ENCODE measurements at regions not wholly inside any gene's neighbourhood (a gene's known extent, or its start where the extent isn't known, plus 50 kb on each side); places are given as distances from the start of the nearest gene placed in this dataset.
A peak's percentile ranks its signal among the peaks of the same experiment; 100 is the strongest.

GRCh38 chr12:90112666-90113065, 404.0 kb upstream of the ATP2B1 start:
- no peak for TF ChIP-seq CTCF (IDR thresholded peaks at IDR 0.05; ENCODE audit: borderline replicate concordance)
- DNase-seq, result no peak
- intact Hi-C loops (cut with micrococcal nuclease), result no loop called here
- no peak overlapping the region for H3K4me3 ChIP-seq
- peaks cover 8% of the 10 kb centered on the region for H3K4me1 ChIP-seq
- H3K36me3 ChIP-seq, result no peaks in the 10 kb centered on the region
- H3K9me3 ChIP-seq (replicated peaks), result peaks cover 12% of the 10 kb centered on the region
- no peak overlapping the region for H3K27ac ChIP-seq (replicated peaks)
- H3K27me3 ChIP-seq (ENCODE audit: low read depth), result no peaks in the 10 kb centered on the region

DNA sequence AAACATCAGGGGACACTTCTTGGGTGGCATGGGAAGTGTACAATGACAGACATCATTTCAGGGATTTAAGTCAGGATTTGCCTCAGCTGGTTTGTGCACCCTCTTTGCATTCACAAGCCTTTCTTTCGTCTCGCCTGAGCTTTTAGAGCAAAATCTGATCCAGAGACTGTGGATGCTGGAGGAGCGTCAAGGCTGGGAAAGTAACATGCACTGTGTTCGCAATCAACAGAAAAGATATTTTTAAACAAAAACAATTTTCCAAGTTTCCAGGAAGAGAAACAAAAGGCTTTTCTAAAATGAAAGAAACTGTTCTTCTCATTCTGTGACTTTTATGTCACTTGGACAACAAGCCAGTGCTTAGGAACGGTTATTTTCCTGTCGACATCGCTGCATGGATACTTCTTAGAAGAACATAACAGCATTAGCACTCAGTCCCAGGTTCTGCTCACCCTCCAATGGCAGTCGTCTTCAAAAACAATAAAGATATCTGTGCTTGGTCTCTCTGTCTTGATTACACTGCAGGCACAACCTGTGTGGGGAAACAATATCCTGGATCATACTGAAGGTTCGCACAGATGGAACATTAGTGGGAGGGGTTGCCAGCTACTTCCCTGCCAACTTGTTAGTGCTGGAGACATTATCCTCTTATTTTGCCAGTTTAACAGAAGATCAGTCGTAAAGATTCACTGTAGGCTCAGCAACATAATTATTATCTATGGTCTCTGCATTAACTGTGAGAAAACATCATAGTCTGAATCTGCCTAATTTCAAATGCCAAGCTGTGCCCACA, 403.3 kb upstream of the ATP2B1 start:
- H3K36me3 ChIP-seq, result no peaks in the 10 kb centered on the region
- no peak overlapping the region for H3K27ac ChIP-seq (replicated peaks)
- no peak for TF ChIP-seq CTCF (IDR thresholded peaks at IDR 0.05; ENCODE audit: borderline replicate concordance)
- H3K27me3 ChIP-seq (ENCODE audit: low read depth), result no peaks in the 10 kb centered on the region
- intact Hi-C loops (cut with micrococcal nuclease), result no loop called here
- DNase-seq, result no peak
- peaks cover 8% of the 10 kb centered on the region for H3K4me1 ChIP-seq
- H3K4me3 ChIP-seq, result peak overlapping the region; percentile 24
- peaks cover 5% of the 10 kb centered on the region for H3K9me3 ChIP-seq (replicated peaks)

DNA sequence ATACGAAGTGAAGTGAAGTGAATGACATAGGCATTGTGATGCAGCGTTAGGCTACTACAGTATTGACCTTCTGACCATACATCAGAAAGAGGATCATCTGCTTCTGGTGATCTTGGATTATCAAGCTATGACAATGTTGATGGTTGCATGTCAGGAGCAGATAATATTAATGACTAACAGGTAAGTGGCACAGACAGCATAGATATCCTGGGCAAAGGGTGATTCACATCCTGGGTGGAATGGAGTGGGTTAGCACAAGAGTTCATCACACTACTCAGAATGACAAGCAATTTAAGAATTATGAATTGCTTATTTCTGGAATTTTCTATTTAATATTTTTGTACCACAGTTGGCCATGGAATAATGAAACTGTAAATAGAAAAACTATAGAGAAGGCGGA, 397.9 kb upstream of the ATP2B1 start:
- Histone ChIP-seq H3K4me1 (no peaks in the 10 kb centered on the region), H3K36me3 (no peaks in the 10 kb centered on the region), H3K4me3 (no peak overlapping the region), H3K9me3 (replicated peaks) (no peaks in the 10 kb centered on the region), H3K27ac (replicated peaks) (no peak overlapping the region), H3K27me3 (ENCODE audit: low read depth) (peaks cover 9% of the 10 kb centered on the region)
- no peak for TF ChIP-seq CTCF (IDR thresholded peaks at IDR 0.05; ENCODE audit: borderline replicate concordance)
- DNase-seq, result no peak
- intact Hi-C loops (cut with micrococcal nuclease), result loop anchor here (10.0 kb wide), 1 partner anchor 562 kb away; no protein-coding TSS in a partner anchor

GRCh38 chr12:90102957-90103652, 394.5 kb upstream of the ATP2B1 start:
- peaks cover 15% of the 10 kb centered on the region for H3K27me3 ChIP-seq (ENCODE audit: low read depth)
- intact Hi-C loops (cut with micrococcal nuclease), result loop anchor here (10.0 kb wide), 1 partner anchor 558 kb away; no protein-coding TSS in a partner anchor
- no peak overlapping the region for H3K4me3 ChIP-seq
- H3K9me3 ChIP-seq (replicated peaks), result no peaks in the 10 kb centered on the region
- no peaks in the 10 kb centered on the region for H3K36me3 ChIP-seq
- no peak overlapping the region for H3K27ac ChIP-seq (replicated peaks)
- H3K4me1 ChIP-seq, result no peaks in the 10 kb centered on the region
- no peak for DNase-seq
- TF ChIP-seq CTCF (IDR thresholded peaks at IDR 0.05; ENCODE audit: borderline replicate concordance), result peak; percentile 65

DNA sequence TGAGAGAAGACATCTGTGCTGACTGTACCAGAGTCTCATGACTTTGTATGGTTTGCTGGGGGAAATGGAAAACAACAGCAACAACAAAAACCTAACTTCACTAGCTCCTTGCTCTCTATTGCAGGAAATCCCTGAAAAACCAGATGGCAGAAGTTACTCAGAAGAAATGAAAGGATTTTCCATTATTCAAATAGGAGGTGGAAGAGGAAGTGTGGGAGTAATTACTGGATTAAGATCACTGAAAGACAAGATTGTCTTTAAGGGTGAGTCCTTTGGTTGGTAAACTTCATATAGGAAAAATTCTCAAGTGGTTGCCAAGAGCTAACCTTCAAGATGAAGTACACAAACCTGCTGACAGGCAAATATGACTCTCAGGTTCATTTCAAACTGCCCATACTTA, 391.9 kb upstream of the ATP2B1 start:
- DNase-seq, result no peak
- peaks cover 15% of the 10 kb centered on the region for H3K27me3 ChIP-seq (ENCODE audit: low read depth)
- no peaks in the 10 kb centered on the region for H3K9me3 ChIP-seq (replicated peaks)
- no peak for TF ChIP-seq CTCF (IDR thresholded peaks at IDR 0.05; ENCODE audit: borderline replicate concordance)
- no peaks in the 10 kb centered on the region for H3K4me1 ChIP-seq
- no peak overlapping the region for H3K27ac ChIP-seq (replicated peaks)
- no peaks in the 10 kb centered on the region for H3K36me3 ChIP-seq
- H3K4me3 ChIP-seq, result no peak overlapping the region
- intact Hi-C loops (cut with micrococcal nuclease), result loop anchor here (10.0 kb wide), 1 partner anchor 556 kb away; no protein-coding TSS in a partner anchor

All from left ventricle myocardium inferior (tissue), 1 donor.